GM12891 (cell line): ENCODE measurements at regions not wholly inside any gene's neighbourhood (a gene's known extent, or its start where the extent isn't known, plus 50 kb on each side); places are given as distances from the start of the nearest gene placed in this dataset.

Experiments
- POLR2A ChIP-seq: IDR thresholded peaks from 2 replicates; pipeline ENCODE4 v1.6.1; 2011; ENCODE audit warnings: low read depth, low read length, control low read depth
- POLR2AphosphoS5 ChIP-seq: IDR thresholded peaks from 2 replicates; pipeline ENCODE4 v1.6.1; 2011; ENCODE audit warnings: low read depth, low read length, control low read depth
- SPI1 ChIP-seq: IDR thresholded peaks from 2 replicates; pipeline ENCODE4 v1.6.1; 2011; ENCODE audit warnings: low read depth, low read length, control low read depth
- TAF1 ChIP-seq: IDR thresholded peaks from 2 replicates; pipeline ENCODE4 v1.6.1; 2011; ENCODE audit warnings: low read depth, low read length, control low read depth

DNA sequence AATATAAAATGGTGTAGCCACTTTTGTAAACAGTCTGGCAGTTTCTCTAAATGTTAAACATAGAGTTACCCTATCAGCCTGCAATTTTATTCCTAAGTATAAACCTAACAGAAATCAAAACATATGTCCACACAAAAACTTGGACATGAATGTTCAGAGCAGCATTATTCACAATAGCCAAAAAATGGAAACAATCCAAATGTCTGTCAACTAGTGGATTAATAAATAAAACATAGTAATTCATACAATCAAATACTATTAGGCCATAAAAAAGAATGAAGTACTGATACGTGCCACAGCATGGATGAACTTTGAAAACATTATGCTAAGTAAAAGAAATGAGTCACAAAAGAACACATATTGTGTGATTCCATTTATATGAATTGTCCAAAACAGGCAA, 196.5 kb downstream of the NUAK1 start:
- TF ChIP-seq POLR2A (no peak), TAF1 (no peak), POLR2AphosphoS5 (no peak), SPI1 (no peak)
